KG1 (cell line): ENCODE measurements at regions not wholly inside any gene's neighbourhood (a gene's known extent, or its start where the extent isn't known, plus 50 kb on each side); places are given as distances from the start of the nearest gene placed in this dataset.
"Not testable (repeated sequence)": the region's sequence is repeated elsewhere in the genome, so short reads cannot be mapped to it uniquely, and the experiment has no call there.

Experiments used
- DNase-seq: peaks from one replicate; lab custom pipeline; 2025; lab: John Stamatoyannopoulos, UW

GRCh38 chr17:22131740-22132139, 439.4 kb downstream of the KCNJ18 start:
- DNase-seq: no peak

DNA sequence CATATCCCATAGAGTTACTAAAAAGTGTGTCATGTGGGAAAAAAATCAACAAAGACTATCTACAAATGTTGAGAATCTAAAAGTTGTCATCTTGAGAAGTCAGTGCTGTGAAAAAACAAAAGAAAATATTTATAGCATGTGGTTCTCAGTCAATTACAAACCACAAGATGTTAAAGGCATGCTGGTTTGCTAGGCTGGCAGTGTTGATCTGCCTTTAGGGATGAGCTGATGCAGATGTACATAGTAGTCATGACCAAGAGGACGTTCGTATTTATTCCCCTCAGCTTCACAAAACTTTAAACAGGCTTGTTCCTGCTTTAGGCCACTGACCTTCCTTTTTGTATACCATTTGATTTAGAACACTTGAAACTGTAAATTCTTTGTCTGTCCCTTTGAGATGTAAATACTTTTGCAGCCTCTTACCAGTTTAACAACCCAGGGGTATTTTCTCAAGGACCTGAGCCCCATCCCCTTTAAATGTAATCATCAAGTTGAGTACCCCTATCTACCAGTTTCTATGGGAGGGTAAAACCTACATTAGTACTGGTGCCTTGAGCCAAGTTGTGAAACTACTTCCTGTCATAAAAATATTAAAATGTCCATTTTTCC, 446.6 kb downstream of the KCNJ18 start:
- DNase-seq: no peak

- DNase-seq: no peak
Observed at GRCh38 chr17:22142091-22142490, 449.8 kb downstream of the KCNJ18 start.

- no peak for DNase-seq
Observed at GRCh38 chr17:22145605-22146178, 453.4 kb downstream of the KCNJ18 start.

- no peak for DNase-seq
Observed at GRCh38 chr17:22158364-22158763, 466.0 kb downstream of the KCNJ18 start.

DNA sequence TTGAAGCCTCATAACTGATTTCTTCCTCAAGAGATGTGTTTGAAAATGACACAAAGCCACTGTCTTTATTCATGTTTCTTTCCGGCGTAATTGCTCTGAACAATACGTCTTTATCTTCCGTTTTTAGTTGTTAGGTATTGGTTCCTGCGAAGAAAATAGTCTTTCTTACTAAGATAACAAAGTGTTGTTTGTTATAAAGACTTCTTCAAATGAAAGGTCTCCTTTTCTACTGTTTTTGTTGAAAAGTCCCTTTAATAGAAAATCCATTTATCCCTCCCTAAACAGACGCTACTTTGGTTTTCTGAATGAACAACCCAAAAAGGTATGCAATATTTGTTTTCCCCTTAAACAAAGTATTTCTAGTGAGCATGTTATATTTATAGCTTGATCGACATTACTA, 469.1 kb downstream of the KCNJ18 start:
- DNase-seq: no peak

- DNase-seq: no peak
Observed at GRCh38 chr17:22171631-22172030, 479.3 kb downstream of the KCNJ18 start.

DNA sequence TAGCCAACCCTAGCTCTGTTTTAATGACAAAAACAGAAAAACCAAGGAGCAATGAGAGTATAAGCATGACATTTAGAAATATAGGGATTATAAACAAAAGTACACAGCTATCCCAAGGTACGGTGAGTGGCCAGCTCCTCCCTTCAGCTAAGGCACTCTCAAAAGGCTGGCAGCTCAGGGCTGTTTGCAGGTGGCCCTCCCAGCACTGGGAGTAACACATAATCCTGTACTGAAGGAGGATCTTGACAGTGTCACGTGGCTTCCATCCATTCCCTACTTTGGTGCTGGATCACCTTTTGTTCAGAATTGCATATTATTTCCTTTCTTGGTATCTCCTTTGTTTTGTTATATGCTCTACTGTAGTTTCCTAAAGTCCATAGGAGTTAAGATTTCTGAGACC, 500.8 kb downstream of the KCNJ18 start:
- DNase-seq: no peak

- not testable (repeated sequence) for DNase-seq
Observed at GRCh38 chr17:22200187-22200586, 507.9 kb downstream of the KCNJ18 start.

DNA sequence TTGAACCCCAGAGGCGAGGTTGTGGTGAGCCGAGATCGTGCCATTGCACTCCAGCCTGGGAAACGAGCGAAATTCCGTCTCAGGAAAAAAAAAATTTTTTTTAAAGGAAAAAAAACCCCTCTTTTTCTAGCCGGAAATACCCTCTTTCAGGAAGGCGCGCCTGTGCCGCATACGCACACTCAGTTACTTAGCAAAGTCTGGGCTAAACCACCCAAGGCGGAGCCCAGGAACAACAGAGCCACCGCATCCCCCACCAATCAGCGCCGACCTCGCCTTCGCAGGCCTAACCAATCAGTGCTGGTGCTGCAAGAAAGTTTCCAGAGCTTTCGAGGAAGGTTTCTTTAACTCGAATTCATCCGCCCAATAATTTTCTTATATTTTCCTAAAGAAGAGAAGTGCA, 510.4 kb downstream of the KCNJ18 start:
- DNase-seq: no peak

DNA sequence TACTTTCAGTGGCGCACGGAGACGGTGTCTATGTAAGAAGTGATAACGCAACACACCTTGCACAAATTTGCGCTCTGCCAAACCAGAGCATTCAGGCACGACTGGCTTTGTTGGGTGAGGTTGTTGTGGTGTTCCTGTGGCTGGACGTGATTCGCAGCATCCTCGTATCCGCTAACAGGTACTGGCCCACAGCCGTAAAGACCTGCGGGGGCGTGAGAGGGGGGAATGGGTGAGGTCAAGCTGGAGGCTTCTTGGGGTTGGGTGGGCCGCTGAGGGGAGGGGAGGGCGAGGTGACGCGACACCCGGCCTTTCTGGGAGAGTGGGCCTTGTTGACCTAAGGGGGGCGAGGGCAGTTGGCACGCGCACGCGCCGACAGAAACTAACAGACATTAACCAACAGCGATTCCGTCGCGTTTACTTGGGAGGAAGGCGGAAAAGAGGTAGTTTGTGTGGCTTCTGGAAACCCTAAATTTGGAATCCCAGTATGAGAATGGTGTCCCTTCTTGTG, 510.9 kb downstream of the KCNJ18 start:
- no peak for DNase-seq

- not testable (repeated sequence) for DNase-seq
Observed at GRCh38 chr17:22204076-22204475, 511.8 kb downstream of the KCNJ18 start.

GRCh38 chr17:22210212-22210611, 517.9 kb downstream of the KCNJ18 start:
- not testable (repeated sequence) for DNase-seq

- not testable (repeated sequence) for DNase-seq
Observed at GRCh38 chr17:22213169-22213568, 520.8 kb downstream of the KCNJ18 start.

DNA sequence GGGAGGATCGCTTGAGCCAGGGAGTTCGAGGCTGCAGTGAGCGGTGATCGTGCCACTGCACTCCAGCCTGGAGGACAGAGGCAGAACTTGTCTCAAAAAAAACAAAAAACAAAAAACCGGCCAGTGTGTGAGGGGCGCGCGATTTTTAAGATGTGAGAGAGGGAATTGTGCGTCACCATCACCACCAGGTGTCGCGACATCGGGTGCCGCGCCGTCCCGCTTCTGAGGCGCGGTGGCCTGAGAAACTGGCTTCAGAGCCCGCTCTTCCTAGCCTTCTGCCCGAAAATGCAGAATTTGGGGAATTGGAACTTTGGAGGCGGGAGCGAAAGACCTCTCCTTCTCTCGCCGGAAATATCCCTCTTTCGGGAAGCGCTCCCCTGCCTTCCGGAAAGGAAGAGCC, 524.8 kb downstream of the KCNJ18 start:
- no peak for DNase-seq

- DNase-seq: no peak
Observed at GRCh38 chr17:22221344-22221743, 529.0 kb downstream of the KCNJ18 start.

DNA sequence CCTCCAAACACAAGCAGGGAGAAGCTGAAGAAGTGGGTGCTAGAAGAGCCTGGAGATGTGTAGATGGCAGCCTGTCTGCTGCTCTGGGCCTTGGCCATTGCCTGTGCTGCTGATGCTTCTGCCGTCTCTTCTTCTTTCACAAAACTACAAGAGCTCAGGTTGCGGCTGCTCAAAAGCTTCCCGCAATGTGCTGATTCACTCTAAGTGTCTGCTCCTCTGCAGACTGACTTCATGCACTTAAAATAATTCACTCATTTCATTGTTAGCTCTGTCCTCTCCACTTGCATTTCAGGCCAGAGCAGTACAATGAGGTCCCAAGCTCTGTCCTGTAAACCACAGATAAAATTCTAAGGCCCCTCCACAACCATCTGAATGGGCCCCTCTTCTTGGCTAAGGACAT, 534.2 kb downstream of the KCNJ18 start:
- DNase-seq: not testable (repeated sequence)

DNA sequence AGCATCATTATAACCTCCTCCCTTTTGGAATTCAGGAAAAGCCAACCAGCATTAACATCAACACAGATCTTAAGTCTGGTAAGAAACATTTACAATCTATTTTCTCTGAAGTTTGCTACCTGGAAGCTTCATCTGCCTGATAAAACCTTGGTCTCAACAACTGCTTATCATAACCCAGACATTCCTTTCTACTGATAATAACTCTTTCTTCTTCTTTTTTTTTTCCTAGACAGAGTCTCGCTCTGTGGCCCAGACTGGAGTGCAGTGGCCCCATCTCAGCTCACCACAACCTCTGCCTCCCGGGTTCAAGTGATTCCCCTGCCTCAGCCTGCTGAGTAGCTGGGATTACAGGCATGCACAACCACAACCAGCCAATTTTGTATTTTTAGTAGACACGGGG, 534.6 kb downstream of the KCNJ18 start:
- not testable (repeated sequence) for DNase-seq

DNA sequence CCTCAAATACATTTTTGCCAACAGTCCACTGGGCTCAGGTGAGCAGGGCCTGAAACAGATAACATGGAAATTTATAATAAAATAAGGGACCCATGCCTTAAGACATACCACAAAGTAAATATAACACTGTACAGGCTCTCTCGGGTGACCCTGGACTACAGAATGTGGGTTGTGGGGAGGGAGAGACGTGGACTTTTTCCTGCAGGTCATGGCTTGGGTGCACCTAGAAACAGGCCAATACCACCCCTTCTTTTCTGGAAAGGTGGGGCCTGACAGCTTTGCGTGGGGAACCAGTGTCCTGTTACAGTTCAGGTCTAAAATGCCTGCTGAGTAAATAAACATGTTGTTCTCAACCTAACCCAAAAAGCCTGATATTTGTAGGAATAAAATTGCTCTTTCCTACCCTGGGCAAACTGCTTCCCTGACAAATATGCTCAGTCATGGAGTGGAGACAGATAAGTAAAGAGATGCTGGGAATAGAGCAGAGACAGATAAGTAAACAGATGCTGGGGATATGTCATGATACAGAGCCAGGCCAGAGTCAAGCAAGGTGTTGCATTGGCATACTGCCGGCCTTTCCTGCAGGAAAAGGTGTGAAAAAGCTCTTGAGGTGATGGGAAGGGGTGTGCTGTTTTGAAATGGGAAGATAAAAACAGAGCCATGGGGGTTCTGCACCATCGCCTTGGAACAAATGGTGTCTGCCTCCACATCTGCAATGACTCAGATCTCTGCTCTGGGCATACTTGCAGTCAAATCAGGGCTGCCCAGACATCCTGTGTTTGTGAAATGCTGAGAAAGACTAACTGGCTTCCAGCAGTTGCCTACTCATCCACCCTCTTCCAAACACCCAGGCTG, 535.6 kb downstream of the KCNJ18 start:
- not testable (repeated sequence) for DNase-seq

GRCh38 chr17:22229821-22230220, 537.5 kb downstream of the KCNJ18 start:
- DNase-seq: not testable (repeated sequence)

DNA sequence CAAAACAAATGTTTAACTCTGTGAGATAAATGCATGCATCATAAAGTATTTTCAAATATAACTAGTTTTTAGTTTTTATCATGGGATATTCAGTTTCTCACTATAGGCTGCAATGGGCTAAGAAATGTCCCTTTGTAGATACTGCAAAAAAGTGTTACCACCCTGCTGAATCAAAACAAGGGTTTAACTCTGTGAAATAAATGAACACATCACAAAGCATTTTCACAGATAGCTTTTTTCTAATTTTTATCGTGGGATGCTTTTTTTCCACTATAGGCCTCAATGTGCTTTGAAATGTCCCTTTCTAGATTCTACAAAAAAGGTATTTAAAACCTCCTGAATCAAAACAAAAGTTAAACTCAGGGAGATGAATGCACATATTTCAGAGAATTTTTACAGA, 541.1 kb downstream of the KCNJ18 start:
- no peak for DNase-seq

DNA sequence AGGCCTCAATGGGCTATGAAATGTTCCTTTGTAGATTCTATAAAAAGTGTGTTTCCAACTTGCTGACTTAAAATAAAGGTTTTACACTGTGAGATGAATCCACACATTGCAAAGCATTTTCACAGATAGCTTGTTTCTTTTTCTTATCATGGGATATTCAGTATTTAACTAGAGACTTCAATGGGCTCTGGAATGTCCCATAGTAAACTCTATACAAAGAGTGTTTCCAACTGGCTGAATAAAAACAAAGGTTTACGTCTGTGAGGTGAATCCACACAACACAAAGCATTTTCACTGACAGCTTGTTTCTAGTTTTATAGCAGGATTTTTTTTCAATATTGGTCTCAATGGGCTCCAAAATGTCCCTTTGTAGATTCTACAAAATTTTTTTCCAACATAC, 550.1 kb downstream of the KCNJ18 start:
- DNase-seq: no peak

- no peak for DNase-seq
Observed at GRCh38 chr17:22251498-22251897, 559.2 kb downstream of the KCNJ18 start.
